Gastrocnemius medialis (tissue), 4 donors: ENCODE measurements at regions not wholly inside any gene's neighbourhood (a gene's known extent, or its start where the extent isn't known, plus 50 kb on each side); places are given as distances from the start of the nearest gene placed in this dataset.

Experiments used
- CTCF ChIP-seq, 5 experiments: fragments of 450-650 bp in 3 of 5; fragments of 200-600 bp in 2 of 5; sonication (generic) in 2 of 5; IDR thresholded peaks in 4 of 5; conservative IDR thresholded peaks in 1 of 5; 1 replicate in 4 of 5; 2 replicates in 1 of 5; pipeline ENCODE4 v1.5.1; 2016 to 2019; ENCODE audit warnings: antibody characterized with exemption in 5 of 5, mild to moderate bottlenecking in 3 of 5, moderate library complexity in 3 of 5
- POLR2A ChIP-seq, 2 donors: fragments of 450-650 bp; IDR thresholded peaks; one replicate each; pipeline ENCODE4 v1.6.1; 2017; ENCODE audit warnings: antibody characterized with exemption in 2 of 2, mild to moderate bottlenecking in 2 of 2, moderate library complexity in 2 of 2

GRCh38 chr6:15761045-15761502 lies 98.2 kb upstream of the DTNBP1 start:
- TF ChIP-seq CTCF (IDR thresholded peaks at IDR 0.05 in 4 of 5, conservative IDR thresholded peaks at IDR 0.05 in 1 of 5) (no peak), POLR2A (IDR thresholded peaks at IDR 0.05) (no peak)
